Cerebellar nuclear complex (tissue), 1 donor: ENCODE measurements at regions not wholly inside any gene's neighbourhood (a gene's known extent, or its start where the extent isn't known, plus 50 kb on each side); places are given as distances from the start of the nearest gene placed in this dataset.
"Not testable (repeated sequence)": the region's sequence is repeated elsewhere in the genome, so short reads cannot be mapped to it uniquely, and the experiment has no call there.

Experiments
- DNase-seq, 2 experiments: peaks; one replicate each; lab custom pipeline; 2025; lab: John Stamatoyannopoulos, UW

DNA sequence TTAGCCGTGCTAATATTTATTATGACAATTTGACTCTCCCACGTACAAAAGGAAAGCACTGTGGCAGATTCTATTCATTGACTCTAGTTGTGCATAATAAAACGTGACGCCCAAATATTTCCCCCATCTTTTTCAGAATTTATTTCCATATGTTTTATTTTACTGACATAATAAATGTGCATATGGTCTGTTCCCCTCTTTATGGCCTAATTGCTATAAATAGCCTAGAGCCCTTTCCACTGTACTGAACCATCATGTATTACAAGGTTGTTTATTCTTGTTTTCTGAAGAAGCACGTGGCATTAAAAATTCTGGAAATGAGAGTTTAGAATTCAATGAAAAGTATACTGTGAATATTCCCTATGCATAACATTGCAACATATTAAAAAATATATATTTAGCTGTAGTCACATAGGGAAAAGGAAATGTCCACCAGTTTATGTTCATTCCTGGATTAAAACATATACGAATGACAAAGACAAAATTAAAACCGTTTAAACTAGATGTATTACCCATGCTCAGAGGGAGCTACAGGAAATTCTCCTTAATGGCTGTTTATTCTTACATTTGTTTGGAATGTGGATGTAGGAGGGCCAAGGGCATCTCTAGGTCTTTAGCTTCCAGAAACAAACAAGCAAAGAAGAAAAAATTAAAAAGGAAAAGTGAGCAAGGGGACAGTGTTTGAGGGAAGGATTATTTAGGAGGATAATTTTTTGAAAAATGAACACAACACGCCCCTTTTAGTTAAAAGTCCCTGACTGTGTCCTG lies 122.1 kb upstream of the MMADHC start:
- DNase-seq: no peak

DNA sequence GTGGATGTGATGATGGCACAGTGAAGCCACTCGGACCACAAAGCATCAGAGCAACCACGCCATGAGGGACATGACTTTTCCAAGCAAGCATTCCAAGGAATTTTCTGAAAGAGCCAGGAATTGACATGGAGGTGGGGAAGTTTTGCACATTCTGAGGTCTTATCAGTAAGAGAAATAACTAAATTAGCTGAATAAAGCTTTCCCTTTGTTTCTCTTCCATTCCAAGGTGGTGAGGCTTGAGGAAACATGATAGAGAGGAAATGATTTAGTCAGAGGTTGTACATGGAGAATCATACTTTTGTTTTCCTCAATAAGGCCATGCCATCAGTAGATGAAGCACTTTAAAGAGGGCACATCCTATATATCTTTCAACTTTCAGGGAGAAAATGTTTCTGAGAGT lies 115.7 kb upstream of the MMADHC start:
- DNase-seq: no peak

DNA sequence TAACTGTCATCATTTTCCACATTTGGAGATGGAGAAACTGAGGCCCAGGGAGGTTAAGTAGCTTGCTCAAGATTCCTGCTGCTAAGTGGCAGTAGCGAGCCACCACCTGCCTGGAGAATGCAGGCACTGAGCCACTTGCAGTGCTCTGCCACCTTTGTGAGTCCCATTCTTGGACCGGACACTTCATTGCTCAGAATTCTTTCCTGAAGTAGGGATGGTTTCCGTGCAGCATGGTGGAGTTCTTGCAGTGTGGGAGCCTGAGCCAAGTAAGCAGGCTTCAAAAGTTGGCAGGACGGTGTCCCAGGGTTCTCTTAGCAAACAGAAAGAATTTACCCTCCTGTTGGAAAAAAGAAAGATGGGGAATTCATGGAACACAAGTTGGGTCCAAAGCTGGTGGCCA lies 115.0 kb upstream of the MMADHC start:
- DNase-seq: no peak

DNA sequence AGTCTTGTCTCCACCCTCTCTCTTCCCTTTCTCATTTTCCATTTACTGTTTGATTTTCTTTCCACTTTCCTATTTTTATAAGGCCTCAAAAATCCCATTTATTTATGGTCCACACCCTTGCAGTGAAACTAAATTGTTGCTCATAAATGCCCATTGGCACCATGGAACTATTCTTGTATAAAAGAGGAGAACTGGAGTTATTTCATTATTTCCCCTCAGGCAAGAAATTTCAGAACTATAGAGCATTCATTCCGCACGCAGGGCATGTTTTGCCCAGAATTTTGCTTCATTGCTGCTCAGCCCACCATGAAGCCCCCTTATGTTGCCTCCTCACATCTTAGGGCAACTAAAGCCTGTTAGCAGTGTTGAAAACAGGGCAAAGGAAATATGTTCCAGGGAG lies 113.7 kb upstream of the MMADHC start:
- no peak for DNase-seq

DNA sequence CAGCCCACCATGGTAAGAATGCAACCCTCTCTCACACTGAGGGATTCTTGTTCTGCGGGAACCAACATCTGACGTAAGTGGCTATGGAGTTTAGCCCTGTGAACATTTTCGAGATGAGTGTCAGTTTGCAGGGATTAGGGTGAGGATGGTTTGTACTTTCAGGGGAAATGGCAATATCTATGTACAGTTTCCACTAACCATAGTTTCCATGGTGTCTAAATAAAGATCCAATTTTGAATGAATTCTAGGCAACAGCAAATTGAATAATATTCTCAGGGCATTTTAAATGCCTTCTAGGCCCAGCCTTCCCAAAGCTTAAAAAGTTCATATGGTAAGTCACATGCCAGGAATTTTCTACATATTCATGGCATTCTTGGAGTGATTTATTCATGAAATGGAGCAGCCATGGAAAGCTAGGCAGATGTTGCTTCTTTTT lies 105.4 kb upstream of the MMADHC start:
- DNase-seq: no peak

DNA sequence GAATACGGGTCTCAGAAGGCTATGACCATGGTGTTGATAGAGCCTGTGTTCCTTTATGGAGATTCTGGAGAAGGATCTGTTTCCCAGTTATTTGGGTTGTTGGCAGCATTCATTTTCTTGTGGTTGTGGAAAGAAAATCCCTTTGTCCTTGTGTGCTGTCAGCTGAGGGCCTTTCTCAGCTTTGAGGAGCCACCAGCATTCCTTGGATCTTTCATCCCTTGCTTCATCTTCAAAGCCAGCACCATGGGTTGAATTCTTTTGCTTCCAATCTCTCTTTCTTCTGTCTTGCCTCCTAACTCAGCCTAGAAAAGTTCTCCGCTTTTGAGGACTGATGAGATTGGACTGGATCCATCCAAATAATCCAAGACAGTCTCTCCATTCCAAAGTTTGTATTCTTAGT lies 103.2 kb upstream of the MMADHC start:
- no peak for DNase-seq

DNA sequence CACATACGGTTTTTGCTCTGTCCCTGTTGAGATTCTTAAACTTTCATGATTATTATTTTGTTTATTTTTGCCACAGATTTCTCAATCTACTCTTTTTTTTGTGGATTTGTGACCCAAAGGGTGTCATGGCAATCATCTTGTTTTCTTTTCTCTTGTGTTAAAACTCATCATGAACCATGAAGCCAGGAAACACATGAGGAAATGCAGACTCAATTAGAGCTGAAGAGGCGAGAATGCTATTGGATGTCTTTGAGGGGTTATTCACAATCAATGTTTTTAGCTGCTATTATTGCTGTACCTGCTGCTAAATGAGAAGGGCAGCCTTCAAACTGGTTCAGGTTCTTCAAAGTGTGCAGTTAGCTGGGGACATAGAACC lies 99.5 kb upstream of the MMADHC start:
- DNase-seq: no peak

DNA sequence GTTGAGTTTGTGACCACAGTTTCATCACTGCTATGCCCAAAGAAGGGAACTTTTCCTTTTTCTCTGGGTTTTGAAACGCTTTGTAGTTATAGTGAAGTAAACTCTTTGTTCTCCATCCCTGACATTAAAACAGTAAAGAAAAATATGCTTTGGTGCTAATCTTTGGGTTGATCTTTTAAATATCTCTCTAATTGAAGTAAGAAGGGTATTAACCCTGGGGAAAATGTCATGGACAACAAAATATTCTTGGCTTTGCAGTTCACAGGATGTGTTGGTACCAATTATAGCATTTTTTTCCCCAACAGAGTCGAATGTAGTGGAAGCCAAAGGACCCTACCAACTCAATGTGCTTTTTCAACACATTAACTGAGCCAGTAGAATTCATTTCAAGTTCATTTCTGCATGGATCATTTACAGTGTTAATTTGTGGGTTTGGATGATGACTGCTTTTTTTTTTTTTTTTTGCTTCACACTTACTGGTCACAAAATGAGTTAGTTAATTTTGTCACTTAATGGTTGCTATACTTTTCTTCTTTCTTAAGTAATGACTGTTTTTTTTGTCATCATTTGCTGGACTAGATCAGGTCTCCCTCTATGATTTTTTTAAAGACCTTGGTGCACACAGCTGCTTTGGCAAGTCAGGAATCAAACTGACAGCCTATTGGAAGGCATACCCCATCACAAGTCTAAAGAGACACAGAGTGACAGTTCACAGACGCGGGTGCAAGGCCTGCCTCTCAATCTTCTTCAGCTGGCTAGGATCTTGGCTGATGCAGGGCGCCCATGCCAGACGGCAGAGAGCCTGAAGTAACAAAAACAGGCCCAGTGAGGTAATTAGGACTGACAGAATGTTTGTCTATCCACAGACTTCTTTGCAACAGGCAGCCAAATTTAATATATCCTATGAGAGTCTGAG lies 98.8 kb upstream of the MMADHC start:
- no peak for DNase-seq

DNA sequence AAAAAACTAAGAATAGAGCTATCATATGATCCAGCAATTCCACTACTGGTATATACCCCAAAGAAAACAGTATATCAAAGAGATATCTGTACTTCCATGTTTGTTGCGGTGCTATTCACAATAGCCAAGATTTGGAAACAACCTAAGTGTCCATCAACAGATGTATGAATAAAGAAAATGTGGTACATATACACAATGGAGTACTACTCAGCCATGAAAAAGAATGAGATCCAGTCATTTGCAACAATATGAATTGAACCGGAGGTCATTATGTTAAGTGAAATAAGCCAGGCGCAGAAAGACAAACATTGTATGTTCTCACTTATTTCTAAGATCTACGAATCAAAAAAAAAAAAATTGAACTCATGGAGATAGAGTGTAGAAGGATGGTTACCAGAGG lies 97.8 kb upstream of the MMADHC start:
- DNase-seq: not testable (repeated sequence)

DNA sequence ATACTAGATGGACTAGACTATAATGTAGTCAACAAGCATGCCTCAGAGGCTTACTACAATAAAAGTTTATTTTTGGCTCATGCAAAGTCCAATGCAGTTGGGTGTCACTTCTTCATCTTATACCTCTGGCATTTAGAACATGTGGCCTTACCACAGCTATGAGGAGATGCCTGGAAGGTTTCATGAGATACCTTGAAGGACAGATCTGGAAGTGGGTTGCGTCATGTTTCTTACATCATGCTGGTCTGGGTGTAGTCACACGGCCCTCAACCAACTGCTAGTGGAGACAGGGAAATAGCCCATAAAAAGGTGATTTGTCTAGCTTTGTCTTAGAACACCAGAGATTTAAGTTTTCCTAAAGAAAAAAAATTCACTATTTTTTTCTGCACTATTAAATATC lies 91.7 kb upstream of the MMADHC start:
- DNase-seq: no peak

DNA sequence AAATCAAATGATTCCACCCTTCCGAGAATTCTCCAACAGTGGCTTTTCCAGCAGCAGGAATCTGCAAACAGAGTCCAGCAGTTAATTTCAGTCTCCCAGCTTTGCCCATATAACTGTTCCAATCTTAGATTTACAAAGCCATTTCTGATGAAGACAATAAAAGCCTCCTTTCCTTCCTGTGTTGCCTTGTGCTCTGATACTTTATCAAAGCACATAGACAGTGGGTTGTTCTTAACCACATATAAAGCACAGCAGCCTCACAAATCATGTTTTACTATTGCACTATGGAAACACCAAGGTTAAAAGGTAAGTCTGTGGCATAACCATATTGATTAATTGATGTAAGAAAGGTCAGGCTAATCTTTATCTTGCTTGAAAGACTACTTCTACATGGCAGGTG lies 89.8 kb upstream of the MMADHC start:
- DNase-seq: no peak

DNA sequence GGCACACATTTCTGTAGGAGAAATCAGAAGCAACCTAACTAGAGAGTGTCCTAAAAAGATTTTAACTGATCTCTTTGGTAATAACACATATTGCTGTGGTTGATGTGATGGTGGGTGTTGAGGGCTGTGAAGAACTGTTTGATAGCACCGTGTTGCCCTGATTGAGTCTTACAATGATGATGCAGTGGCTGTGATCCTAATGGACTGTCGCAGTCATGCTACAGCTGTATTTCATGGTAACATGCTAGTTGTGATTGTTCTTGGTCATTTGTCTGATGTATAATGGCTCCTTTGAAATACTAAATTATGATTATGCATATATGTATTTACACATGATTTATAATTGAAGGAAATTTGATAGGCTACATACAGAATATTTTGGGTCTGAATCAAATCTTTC lies 82.5 kb upstream of the MMADHC start:
- no peak for DNase-seq

DNA sequence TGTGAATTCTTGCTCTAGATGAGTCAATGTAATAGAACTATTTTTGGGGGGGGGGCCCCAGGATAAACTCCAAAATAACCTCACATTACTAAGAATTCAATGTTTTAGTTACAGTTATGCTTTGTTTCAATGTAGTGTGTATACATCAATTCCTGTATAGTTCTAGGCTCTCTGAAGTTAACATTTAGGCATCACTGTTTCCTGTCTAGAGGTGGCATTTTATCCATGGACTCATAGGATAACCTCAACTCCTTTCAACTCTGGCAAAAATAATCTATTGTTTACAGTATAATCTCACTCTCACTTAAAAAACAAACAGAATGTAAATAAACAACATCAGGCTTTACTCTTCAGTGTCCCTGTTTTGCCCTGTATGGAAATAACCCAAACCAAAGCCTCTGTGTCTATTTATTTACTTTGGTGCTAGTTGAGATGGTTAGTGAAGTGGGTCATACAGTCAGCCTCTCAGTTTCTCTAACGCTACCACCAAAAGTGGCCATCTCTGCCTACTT lies 79.3 kb upstream of the MMADHC start:
- DNase-seq: no peak

DNA sequence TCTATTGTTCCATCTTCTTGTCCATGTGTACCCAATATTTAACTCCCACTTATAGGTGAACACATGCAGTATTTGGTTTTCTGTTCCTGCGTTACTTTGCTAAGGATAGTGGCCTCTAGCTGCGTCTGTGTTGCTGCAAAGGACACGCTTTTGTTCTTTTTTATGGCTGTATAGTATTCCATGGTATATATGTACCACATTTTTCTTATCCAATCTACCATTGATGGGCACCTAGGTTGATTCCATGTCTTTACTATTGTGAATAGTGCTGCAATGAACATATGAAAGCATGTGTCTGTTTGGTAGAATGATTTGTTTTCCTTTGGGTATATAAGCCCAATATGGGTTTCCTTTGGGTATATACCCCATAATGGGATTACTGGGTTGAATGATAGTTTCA lies 77.3 kb upstream of the MMADHC start:
- DNase-seq: no peak

DNA sequence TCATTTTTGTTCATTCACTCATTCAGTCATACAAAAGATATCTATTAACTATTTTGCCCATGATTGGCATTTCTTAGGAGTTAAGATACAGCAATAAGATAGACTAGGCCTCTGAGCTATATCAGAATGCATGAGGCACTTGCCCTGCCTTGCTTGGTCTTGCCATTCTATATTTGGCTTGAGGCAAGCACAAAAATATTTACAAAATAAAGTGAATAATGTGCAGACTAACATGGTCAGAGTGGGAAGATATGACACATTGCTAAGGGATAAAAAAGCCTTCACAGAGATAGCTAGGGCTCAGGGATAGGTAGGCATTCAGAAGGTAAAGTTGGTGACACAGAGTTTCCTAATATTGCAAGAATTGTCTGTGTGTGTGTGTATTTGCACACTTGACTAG lies 75.0 kb upstream of the MMADHC start:
- DNase-seq: no peak

DNA sequence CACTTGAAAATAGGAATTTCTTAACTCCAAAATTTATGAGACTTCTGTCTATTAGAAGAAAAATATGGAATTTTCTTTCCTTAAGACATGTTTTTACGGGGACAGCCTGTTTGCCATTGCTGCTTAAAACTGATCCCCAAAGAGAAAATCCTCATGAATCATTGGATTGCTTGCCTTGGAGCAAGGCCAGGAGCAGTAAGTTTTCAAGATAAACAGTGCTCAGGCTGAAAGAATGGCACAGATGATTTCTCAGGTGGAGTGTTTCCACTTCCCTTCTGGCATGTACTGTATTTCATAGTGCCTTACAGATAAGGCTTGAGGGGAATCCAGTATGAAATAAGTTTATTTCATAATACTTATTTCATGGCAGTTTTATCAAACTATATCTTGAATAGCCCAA lies 74.3 kb upstream of the MMADHC start:
- DNase-seq: no peak

DNA sequence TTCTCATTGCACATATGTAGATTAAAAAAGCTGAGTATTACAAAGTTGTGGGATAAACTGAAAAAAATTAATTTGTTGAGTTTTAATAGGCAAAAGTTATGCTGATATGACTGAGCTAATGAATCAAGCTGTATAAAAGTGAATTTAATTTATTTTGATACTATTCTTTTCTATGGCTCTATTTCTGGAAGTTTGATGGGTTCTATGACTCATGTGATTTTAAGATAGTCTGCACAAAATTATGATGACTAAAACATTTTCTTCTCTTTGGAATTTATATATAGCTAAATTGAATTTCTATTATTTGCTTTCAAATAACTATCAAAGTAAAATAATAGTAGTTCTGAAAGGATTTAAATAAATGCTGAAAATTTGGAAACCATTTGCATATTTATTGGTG lies 71.0 kb upstream of the MMADHC start:
- no peak for DNase-seq

DNA sequence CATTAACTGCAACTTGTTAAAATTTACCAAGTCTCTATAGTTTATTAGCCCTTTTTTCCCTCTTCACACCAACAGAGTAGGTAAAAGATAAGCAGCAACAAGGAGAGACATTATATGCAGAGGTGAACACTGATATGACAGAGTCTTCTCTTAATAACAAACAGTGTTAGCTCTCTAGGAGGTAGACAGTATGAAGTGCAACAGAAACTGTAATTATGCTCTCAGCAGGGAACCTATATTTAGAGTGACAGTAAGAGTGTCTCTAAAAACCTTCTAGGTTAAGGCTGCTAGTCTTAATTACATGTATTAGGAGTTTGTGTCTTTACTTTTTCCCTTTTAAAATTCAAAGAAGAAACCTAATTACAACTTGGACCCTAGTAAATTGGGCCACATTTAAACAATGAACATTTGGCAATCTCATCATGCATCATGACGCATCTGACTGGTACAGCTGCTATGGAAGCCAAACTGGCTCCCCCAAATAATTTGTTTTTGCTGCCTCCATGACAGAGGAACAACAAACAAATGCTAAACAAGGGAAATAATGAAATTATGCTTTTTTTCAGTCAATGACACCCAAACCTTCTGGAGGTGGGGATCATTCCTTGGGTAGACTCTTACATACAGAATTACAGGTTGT lies 69.9 kb upstream of the MMADHC start:
- no peak for DNase-seq

DNA sequence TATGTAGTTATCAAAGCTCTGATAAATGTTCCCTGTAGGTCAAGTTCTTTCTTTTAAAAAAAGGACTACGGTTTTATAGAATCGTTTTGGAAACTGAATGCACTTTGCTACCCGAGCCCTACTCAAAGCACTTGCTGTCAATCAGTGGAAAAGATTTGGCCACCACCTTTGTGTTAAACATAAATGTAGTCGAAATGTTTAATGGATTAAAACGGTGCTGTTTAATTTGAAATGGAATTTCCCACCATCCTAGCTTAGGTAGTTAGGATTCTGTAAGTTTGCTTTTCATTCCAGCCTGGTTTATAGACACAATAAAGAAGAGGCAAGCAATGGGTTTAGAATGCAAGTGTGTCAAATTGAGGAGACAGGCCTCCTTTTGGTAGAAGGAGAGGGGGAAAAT lies 69.4 kb upstream of the MMADHC start:
- DNase-seq: no peak

DNA sequence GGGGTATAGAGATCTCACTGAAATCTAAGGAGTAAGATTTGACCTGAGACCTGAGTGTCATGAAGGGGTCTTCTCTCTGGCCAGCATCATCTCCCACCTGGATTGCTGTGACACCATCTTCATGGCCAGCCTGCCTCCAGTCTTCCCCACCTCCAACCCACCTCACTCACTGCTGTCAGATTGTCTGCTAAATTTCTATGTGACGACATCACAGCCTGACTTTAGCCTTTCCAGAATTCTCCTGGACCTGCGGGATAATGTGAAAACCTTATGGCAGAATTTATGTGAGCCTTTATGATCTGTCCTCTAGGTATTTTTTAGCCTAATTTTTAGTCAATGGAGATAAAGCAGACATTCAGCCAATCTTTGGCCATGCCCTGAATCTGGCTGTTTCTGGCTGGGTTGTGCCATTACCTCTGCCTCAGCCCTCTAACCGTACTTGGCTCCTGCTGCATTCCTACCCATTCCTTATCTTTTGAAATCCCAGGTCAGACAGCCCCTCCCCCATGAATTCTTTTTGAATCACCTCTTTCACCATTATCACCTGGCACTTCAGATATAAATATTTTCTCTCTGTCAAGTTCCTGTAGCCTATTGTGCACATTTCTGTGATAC lies 66.4 kb upstream of the MMADHC start:
- no peak for DNase-seq

DNA sequence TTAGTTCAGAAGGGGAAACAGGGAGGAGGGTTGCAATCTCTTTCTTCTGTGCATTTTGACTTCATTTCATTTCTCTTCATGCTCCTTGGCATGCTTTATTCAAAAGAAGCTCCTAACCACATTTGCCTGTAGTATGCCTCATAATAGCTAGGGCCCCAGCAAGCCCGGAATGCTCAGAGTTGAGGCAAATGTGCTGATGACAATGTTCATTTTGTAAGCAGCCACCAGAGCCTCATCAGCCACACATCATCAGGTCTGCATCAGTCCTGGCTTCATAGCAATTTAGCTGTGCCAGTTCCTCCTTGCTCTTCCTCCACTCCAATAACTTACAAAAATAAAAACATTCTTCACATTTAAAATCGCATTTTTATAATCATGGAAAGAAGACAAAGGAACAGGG lies 65.4 kb upstream of the MMADHC start:
- DNase-seq: no peak

DNA sequence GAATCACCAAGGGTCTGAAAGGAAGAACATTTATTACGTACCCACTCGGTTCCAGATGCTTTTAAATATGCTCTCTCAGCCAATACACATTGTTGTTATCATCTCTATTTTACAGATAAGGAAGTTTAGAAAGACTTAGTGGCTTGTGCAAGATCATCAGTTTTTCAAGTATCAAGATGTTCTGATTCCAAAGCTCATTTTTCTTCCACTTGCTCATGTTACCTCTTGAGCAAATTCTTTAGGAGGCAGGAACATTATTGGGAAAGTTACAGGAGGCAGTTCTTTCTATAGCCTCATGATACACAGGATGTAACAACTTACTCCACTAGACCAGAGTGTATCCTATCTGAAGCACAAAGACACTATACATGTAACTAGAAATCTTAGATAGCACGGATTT lies 65.0 kb upstream of the MMADHC start:
- no peak for DNase-seq
